Adrenal gland (tissue), 5 donors: ENCODE measurements at regions not wholly inside any gene's neighbourhood (a gene's known extent, or its start where the extent isn't known, plus 50 kb on each side); places are given as distances from the start of the nearest gene placed in this dataset.

Experiments used
- POLR2A ChIP-seq, 2 donors: fragments of 450-650 bp; IDR thresholded peaks; one replicate each; pipeline ENCODE4 v1.6.1; 2017; ENCODE audit warnings: antibody characterized with exemption in 2 of 2, mild to moderate bottlenecking in 2 of 2, moderate library complexity in 1 of 2
- TF ChIP-seq, protein P1 (sequence below), 6 experiments: fragments of 450-650 bp in 4 of 6; fragments of 200-600 bp in 2 of 6; sonication (generic) in 1 of 6; IDR thresholded peaks; 1 replicate in 5 of 6; 2 replicates in 1 of 6; pipeline versions ENCODE4 v1.5.1 to v1.8.0; 2016 to 2021; ENCODE audit warnings: antibody characterized with exemption in 6 of 6, mild to moderate bottlenecking in 2 of 6, moderate library complexity in 1 of 6
- donor health status: DM: no; HTN: no; CAD: no.

DNA sequence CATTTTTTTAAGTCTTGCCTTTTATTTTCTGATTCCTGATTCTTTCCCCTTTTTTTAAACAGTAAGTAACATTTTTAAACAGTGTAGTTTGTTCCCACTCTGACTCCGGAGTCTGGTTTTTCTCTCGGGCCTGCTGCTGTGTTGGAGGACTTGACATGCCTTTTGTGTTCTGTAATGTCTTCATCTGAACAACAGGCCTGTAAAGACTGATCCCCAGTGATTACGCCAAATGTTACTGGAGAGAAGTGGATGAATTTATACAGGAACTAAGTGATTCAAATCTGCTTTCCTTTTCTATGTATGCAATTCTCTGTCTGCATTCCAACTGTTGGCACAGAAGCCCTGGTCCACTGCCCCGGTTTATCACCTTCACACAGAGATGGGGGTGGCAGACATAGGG, 54.3 kb upstream of the RMDN2 start:
- TF ChIP-seq, protein P1, sequence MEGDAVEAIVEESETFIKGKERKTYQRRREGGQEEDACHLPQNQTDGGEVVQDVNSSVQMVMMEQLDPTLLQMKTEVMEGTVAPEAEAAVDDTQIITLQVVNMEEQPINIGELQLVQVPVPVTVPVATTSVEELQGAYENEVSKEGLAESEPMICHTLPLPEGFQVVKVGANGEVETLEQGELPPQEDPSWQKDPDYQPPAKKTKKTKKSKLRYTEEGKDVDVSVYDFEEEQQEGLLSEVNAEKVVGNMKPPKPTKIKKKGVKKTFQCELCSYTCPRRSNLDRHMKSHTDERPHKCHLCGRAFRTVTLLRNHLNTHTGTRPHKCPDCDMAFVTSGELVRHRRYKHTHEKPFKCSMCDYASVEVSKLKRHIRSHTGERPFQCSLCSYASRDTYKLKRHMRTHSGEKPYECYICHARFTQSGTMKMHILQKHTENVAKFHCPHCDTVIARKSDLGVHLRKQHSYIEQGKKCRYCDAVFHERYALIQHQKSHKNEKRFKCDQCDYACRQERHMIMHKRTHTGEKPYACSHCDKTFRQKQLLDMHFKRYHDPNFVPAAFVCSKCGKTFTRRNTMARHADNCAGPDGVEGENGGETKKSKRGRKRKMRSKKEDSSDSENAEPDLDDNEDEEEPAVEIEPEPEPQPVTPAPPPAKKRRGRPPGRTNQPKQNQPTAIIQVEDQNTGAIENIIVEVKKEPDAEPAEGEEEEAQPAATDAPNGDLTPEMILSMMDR (IDR thresholded peaks at IDR 0.05): no peak
- no peak for TF ChIP-seq POLR2A (IDR thresholded peaks at IDR 0.05)
